NCI-H146 (cell line): ENCODE measurements at regions not wholly inside any gene's neighbourhood (a gene's known extent, or its start where the extent isn't known, plus 50 kb on each side); places are given as distances from the start of the nearest gene placed in this dataset.
"Not testable (repeated sequence)": the region's sequence is repeated elsewhere in the genome, so short reads cannot be mapped to it uniquely, and the experiment has no call there.

Experiments
- DNase-seq: peaks from one replicate; lab custom pipeline; 2025; lab: John Stamatoyannopoulos, UW

- DNase-seq = not testable (repeated sequence)
Measured at GRCh38 chr1:116851189-116851588, 58.5 kb upstream of the PTGFRN start.

- no peak for DNase-seq
Measured at GRCh38 chr1:116851846-116852245, 57.9 kb upstream of the PTGFRN start.

GRCh38 chr1:116852367-116852766 lies 57.3 kb upstream of the PTGFRN start:
- DNase-seq = no peak

GRCh38 chr1:116852910-116853309 lies 56.8 kb upstream of the PTGFRN start:
- DNase-seq = peak; percentile 47

GRCh38 chr1:116853680-116854402 lies 55.9 kb upstream of the PTGFRN start:
- DNase-seq = peak; percentile 87

GRCh38 chr1:116854403-116854690 lies 55.4 kb upstream of the PTGFRN start:
- no peak for DNase-seq

- no peak for DNase-seq
Measured at GRCh38 chr1:116854716-116855115, 55.0 kb upstream of the PTGFRN start.

- peak; percentile 26 for DNase-seq
Measured at GRCh38 chr1:116855191-116855619, 54.5 kb upstream of the PTGFRN start.

- DNase-seq = peak; percentile 71
Measured at GRCh38 chr1:116855773-116856201, 53.9 kb upstream of the PTGFRN start.

- no peak for DNase-seq
Measured at GRCh38 chr1:116856312-116856711, 53.4 kb upstream of the PTGFRN start.

- DNase-seq = no peak
Measured at GRCh38 chr1:116857092-116857491, 52.6 kb upstream of the PTGFRN start.
